ENCODE measurements at regions not wholly inside any gene's neighbourhood (a gene's known extent, or its start where the extent isn't known, plus 50 kb on each side); places are given as distances from the start of the nearest gene placed in this dataset.
"Not testable (repeated sequence)": the region's sequence is repeated elsewhere in the genome, so short reads cannot be mapped to it uniquely, and the experiment has no call there.

GRCh38 chr16:86351041-86351784 is 159.1 kb upstream of the FOXF1 start:
- Mint-ChIP-seq H3K4me1 (no peaks in the 10 kb centered on the region), H3K27me3 (ENCODE audit: low read depth in 3 of 3) (peaks cover 33 to 43% (median 34%) of the 10 kb centered on the region in 3 donors), H3K36me3 (no peaks in the 10 kb centered on the region), H3K4me3 (peak overlapping the region in 1 of 2 donors; percentile 75), H3K27ac (no peak overlapping the region), H3K9me3 (peaks cover 0 to 10% (median 7%) of the 10 kb centered on the region in 7 donors)
- H3K9ac ChIP-seq (ENCODE audit: insufficient read depth, low read length, poor library complexity, severe bottlenecking), result no peak overlapping the region
- H3K79me2 ChIP-seq (ENCODE audit: insufficient read depth, low read length), result no peaks in the 10 kb centered on the region
- H3K27me3 ChIP-seq (ENCODE audit: control insufficient read depth in 2 of 2, insufficient read depth in 2 of 2, low read length in 2 of 2), result peaks cover 0 to 1% of the 10 kb centered on the region in 2 donors
- no peak overlapping the region for H3K27ac ChIP-seq (ENCODE audit: low read depth in 1 of 2, low read length in 2 of 2)
- peaks cover 0 to 4% of the 10 kb centered on the region in 2 donors for H3K9me3 ChIP-seq (replicated peaks in 1 of 2; ENCODE audit: control insufficient read depth in 1 of 2, insufficient read depth in 1 of 2, low read length in 2 of 2)
- no peak for DNase-seq
- no peak for TF ChIP-seq CTCF (IDR thresholded peaks at IDR 0.05)
- WGBS (ENCODE audit: insufficient coverage), result 80% methylated on average over 12 of the region's 20 CpGs
- no peak overlapping the region for H3K4me2 ChIP-seq (replicated peaks; ENCODE audit: extremely low read depth, low read length, poor library complexity, severe bottlenecking)
- intact Hi-C loops (cut with micrococcal nuclease), result no loop called here
- no peaks in the 10 kb centered on the region for H3K36me3 ChIP-seq (replicated peaks in 1 of 2; ENCODE audit: control insufficient read depth in 1 of 2, insufficient read depth in 2 of 2, low read length in 2 of 2)
- H3K4me1 ChIP-seq (ENCODE audit: control insufficient read depth in 1 of 2, insufficient read depth in 2 of 2, low read length in 2 of 2), result no peaks in the 10 kb centered on the region
- H3K4me3 ChIP-seq (replicated peaks in 1 of 3; ENCODE audit: low read depth in 2 of 3, low read length in 3 of 3), result no peak overlapping the region
- H2AFZ ChIP-seq (ENCODE audit: insufficient read depth, low read depth, low read length, poor library complexity, severe bottlenecking), result no peak overlapping the region
- no peaks in the 10 kb centered on the region for H4K20me1 ChIP-seq (ENCODE audit: insufficient read depth, low read length)

GRCh38 chr16:86351785-86352139 is 158.6 kb upstream of the FOXF1 start:
- H4K20me1 ChIP-seq (ENCODE audit: insufficient read depth, low read length); H3K9me3 ChIP-seq (replicated peaks in 1 of 2; ENCODE audit: control insufficient read depth in 1 of 2, insufficient read depth in 1 of 2, low read length in 2 of 2); H3K4me1 ChIP-seq (ENCODE audit: control insufficient read depth in 1 of 2, insufficient read depth in 2 of 2, low read length in 2 of 2); H3K4me3 ChIP-seq (replicated peaks in 1 of 3; ENCODE audit: low read depth in 2 of 3, low read length in 3 of 3); H3K27ac ChIP-seq (ENCODE audit: low read depth in 1 of 2, low read length in 2 of 2); DNase-seq; H3K79me2 ChIP-seq (ENCODE audit: insufficient read depth, low read length); H3K4me3 Mint-ChIP-seq; H3K27me3 ChIP-seq (ENCODE audit: control insufficient read depth in 2 of 2, insufficient read depth in 2 of 2, low read length in 2 of 2); H3K4me1 Mint-ChIP-seq; H2AFZ ChIP-seq (ENCODE audit: insufficient read depth, low read depth, low read length, poor library complexity, severe bottlenecking); intact Hi-C loops (cut with micrococcal nuclease); H3K36me3 Mint-ChIP-seq; H3K4me2 ChIP-seq (replicated peaks; ENCODE audit: extremely low read depth, low read length, poor library complexity, severe bottlenecking); H3K27ac Mint-ChIP-seq; H3K9ac ChIP-seq (ENCODE audit: insufficient read depth, low read length, poor library complexity, severe bottlenecking); H3K36me3 ChIP-seq (replicated peaks in 1 of 2; ENCODE audit: control insufficient read depth in 1 of 2, insufficient read depth in 2 of 2, low read length in 2 of 2): not testable (repeated sequence)
- Mint-ChIP-seq H3K27me3 (ENCODE audit: low read depth in 3 of 3) (peaks cover 33 to 39% (median 34%) of the 10 kb centered on the region in 3 donors), H3K9me3 (peaks cover 0 to 12% (median 7%) of the 10 kb centered on the region in 7 donors)
- WGBS (ENCODE audit: insufficient coverage), result 77% methylated on average over 9 of the region's 10 CpGs
